ENCODE measurements at regions not wholly inside any gene's neighbourhood (a gene's known extent, or its start where the extent isn't known, plus 50 kb on each side); places are given as distances from the start of the nearest gene placed in this dataset.
"Not testable (repeated sequence)": the region's sequence is repeated elsewhere in the genome, so short reads cannot be mapped to it uniquely, and the experiment has no call there.

DNA sequence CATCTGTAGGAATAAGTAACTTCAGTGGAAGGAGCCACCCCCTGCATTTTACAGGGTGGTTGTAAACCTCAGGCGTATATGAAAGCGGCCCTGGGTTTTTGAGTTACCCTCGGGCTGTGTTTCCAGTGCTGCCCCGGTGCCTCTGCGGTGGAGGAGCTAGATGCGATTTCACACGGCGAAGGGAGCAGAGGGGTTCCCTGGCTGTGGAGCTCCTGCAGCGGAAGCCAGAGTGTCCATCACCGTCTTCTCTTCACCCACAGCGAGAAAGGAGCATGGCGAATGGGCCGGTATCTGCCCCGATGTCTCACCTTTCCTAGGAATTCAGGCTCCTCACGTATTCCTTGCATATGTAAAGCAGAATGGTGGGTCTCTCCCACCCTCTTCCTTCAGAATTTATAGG is 253.6 kb downstream of the THBS2 start:
- DNase-seq: no peak

DNA sequence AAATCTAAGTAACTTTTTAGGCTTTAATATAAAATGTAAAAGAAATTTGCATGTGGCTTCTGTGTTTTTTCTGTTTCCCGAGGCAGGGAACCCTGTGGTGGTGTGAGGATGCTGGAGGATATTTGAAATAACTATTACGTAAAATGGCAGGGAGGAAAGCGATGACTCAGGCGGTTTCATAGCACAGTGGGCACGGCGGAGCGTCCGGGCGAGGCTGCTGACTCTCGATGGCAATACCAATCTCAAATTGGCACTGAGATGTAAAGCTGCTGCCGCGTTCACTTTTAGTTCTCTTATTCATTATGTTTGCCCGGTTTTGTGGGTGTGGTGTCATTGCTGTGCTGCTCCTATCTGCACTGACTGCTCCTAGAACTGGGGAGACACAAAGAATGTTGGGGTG is 254.3 kb downstream of the THBS2 start:
- no peak for DNase-seq

DNA sequence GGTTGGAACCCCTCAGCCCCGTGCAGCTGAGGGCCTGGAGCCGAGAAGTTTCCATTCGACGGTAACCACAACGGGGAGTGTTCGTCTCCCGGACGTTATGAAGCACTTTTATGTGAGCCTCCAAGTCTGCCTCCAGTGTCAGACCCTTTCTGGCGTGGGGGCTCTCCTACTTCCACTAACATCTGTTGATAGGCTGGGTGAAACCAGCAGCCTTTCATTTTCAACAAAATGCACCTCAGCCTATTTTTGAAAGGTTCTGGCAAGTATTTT is 257.4 kb downstream of the THBS2 start:
- DNase-seq: no peak

DNA sequence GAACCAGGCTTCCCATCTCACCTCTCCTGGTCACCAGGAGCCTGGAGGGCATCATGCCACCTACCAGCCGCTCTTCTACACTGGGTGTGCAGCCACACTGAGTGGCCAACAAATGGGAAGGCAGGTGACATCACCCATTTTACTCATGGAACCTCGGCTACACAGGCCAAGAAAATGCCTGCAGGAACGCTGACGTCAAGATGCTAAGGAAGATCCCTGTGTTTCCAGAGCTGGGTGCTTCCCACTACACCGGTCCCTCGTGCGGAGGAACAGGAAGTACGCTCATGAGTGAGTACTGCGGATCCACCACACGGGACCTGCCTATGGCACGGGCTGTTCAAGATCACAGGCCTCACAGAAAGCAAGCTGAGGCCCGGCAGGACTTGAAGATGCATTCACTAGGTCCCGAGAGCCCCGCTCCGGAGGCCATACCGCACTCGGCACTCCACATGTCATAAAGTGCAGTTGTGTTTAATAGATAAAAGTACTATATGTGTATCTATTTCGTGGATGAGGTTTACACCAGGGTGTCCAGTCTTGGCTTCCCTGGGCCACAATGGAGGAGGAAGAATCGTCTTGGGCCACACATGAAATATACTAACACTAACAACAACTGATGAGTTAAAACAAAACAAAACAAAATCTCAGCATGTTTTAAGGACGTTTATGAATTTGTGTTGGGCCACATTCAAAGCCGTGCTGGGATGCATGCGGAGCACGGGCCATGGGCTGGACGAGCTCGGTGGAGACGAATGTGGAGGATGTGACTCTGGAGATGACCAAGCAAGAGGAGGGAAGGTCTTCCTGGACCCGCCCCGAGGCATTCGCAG is 257.9 kb downstream of the THBS2 start:
- DNase-seq: no peak

DNA sequence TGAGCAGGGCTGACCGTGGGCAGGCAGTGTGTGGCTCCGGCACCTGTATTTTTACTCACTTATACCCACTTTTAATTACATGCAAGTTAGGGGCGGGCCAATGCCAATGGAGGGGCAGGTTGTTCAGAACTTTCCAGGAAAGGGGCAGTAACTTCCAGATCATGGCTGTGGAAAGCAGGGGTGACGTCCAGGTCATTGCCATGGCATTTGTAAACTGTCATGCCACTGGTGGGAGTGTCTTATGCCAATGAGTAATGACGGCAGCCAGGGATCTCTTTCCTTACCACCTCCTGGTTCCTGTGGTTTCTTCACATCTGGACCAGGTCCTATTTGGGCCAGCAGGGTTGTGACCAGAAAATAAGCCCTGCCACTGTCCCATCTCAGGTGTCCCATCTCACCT is 258.7 kb downstream of the THBS2 start:
- no peak for DNase-seq

DNA sequence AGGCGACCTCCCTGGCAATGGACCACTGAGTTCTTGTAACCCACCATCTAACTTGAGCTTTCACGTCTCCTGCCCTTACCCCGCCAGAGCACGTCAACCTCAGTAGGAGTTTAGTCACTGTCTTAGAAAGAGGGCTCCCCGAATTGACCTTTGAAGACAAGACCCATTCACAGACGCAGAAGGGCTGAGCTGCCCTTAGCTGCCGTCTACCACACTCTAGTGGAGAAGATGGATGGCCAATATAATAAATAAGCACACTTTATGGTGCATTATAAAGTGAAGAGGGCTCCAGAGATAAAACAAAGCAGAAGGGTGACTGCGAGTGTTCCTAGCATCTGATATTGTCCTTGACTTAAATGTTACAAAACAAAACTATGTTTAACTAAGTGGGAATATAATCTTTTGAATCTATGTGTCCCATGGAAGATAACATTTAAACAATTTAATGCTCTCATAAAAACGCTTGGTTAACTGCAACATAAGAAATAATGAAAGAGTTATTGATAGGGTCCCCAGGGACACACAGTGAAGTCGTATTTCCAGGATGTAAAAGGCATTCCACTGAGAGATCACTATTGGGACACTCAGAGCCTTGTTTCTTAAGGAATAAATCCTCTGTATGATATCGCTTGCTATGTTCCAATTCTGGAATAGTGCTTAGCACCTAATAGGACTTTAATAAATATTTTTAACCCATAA is 261.1 kb downstream of the THBS2 start:
- DNase-seq: no peak

DNA sequence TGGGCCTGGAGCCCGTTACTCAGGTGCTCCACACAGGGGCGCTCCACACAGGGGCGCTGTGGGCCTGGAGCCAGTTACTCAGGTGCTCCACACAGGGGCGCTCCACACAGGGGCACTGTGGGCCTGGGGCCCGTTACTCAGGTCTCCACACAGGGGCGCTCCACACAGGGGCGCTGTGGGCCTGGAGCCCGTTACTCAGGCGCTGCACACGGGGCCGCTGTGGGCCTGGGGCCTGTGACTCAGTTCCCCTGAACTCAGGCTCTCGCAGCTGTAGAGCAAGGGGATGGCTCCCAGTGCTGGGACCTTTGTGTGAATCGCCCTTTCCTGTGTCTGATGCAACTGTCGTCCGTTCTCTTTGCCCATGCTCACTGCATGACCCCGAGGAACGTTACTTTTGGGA is 262.0 kb downstream of the THBS2 start:
- DNase-seq: not testable (repeated sequence)

DNA sequence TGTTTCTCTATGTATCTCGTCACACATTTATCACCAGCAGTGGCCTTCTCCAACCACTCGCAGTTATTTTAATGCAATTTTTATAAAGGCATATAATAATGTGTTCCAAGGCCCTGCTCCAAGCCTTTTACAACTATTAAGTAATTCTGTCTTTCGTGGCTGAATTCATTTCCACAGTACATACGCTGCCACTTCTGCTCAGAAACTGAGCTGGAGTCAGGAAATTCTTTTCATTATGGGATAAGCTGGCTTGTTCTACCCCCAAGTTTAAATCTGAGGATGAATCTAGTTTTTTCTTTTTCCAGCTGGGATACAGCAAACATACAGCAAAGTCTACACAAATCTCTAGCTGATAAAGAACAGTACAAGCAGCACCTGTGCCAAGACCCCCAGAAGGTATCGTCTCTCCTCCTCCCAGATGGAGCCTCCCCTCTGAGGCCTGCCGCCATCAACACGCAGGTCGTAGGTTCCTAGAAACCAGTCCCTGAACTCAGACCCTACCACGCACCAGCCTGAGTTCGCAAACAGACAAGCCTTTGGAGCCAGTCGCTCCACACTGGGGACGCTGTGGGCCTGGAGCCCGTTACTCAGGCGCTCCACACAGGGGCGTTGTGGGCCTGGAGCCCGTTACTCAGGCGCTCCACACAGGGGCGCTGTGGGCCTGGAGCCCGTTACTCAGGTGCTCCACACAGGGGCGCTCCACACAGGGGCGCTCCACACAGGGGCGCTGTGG is 263.5 kb downstream of the THBS2 start:
- no peak for DNase-seq

DNA sequence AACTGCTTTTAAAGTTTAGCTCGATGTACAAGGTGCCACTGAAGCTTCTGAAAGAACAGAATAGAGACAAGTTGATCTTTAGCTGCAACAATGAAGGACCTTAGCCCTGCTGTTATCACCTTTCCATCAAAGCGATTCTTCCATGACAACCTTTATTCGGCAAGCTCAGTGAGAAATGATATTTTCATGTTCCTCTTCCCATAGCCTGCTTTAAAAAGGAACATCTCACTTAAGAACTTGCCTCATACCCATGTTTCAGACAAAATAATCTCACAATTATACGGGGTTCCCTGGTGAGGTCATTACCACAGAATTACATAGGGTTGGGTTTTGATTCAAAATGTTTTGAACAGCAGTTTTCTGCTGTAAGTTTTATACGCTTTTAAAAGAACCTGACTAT is 264.2 kb downstream of the THBS2 start:
- no peak for DNase-seq

DNA sequence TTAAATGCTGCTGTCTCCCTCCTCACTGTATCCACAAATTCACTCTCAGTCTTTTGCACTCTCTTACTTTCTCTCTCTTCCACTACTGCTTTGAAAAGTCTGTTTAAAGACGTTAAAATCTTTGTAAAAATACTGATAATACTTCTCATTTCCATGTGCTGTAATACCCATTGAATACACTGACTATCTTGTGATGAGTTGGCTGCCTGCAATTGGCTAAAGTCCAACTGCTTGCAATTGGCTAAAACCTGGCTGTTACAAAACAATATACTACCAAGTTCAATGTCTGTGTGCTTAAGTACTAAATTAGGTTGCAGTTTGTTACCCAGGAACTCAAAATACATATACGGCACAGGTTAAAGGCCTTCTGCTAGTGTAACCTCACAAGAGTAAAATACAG is 264.8 kb downstream of the THBS2 start:
- no peak for DNase-seq

DNA sequence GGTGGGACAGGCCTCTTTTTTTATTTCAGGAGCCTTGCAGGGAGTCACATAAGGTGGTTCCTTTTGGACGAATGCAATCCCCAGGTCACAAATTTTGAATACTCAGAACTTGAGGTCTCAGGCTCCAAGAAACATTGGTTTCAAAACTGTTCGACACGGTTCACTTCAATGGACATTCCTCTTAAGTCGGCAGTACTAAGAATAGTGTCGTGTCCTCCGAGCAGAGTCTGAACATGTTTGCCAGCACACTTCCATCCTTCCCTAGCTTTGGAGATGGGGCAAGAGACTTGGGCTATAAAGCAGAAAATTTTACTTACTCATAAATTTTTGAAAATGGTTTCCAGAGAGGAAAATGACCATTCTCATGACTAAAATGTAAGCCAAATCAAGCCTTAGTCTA is 265.4 kb downstream of the THBS2 start:
- no peak for DNase-seq

DNA sequence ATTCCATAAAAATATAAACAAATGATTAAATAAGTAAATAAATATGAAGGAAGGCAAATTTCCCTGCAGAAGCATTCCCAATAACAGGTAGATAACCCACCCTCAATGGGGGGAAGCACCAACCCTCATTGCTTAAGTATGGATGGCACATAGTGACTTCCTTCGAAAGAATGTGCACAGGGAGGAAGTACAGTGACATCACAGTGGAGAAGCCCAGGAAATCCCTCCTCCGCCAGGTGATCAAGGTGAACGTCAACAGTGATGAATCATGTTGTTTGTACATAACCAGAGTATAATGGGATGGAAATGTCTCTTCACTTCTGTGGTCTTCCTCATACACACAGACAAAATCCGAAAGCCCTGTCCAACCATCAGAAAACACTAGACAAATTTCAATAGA is 267.9 kb downstream of the THBS2 start:
- no peak for DNase-seq

DNA sequence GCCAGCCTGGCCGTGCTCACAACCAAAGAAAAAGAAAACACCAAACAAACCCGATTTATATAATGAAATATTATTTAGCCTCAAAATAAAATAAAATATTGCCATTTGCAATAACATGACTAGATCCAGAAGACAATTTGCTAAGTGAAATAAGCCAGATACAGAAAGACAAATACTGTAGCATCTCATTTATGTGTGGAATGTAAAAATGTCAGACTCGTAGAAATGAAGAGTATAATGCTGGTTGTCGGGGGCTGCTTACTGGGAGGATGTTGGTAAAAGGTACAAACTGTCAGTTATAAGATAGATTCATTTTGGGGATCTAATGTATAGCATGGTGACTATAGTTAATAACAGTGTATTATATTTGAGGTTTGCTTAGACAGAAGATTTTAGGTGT is 269.7 kb downstream of the THBS2 start:
- no peak for DNase-seq

DNA sequence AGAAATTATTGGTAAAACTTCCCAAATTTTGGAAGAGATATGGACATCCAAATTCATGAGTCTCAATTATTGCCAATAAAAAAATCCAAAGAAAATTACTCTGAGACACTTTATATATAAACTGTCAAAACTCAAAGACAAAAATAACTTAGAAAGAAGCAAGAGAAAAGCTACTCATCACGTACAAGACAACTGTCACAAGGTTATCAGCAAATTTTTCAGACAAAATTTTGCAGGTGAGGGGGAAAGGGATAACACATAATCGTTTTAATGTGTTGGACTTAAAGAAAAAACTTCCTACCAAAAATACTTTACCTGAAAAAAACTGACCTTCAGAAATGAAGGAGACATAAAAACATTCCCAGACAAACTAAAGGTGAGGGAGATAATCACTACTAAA is 272.5 kb downstream of the THBS2 start:
- DNase-seq: no peak

DNA sequence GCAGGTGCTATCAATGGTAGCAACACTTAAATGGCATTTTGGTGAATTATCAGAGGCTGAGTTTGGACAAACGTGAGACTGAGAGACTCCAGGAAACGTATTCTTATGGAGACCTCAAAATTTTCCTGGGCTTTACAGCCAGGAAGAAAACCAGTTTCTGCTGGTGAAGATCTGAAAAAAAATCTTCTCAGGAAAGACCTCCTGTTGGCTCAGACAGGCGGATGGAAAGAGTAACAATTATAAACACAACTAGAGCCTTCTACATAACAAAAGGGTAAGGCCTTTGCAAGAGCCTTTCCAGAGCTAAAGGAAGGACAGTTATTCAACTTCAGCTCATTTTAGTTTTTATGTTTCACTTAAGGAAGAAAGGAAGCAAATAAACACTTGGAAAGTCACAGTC is 274.4 kb downstream of the THBS2 start:
- no peak for DNase-seq

DNA sequence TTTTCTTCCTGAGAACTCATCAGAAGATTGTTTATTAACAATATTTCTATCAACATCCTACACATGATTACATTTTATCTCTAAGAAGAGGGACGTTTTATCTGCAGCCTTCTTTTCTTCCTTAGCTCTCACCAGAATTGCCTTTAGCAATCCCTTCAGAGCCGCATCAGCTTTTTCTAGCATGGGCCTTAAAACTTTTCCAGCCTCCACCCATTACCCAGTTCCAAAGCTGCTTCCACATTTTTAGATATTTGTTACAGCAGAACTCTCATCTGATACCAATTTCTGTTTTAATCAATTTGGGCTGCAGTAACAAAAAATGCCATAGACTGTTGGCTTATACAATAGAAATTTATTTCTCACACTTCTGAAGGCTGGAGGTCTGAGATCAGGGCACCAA is 281.5 kb downstream of the THBS2 start:
- no peak for DNase-seq

DNA sequence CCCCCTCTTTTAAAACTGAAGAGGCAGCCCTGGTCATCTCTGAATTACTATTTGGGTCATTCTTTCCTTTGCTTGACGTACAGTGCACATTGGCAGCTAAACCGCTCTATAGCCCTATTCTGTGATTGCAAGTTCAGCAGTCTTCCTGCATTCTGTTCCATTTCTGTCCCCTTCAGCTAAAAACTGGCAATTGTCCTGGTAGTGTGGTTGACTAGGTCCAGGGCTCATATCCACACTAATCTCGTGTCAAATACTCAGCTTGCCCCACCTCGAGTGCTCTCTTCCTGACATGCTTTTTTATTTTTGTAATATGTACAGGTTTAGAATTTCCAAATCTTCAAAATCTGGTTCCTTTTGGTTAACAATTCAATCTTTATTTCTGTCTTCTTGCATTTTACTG is 282.1 kb downstream of the THBS2 start:
- no peak for DNase-seq

DNA sequence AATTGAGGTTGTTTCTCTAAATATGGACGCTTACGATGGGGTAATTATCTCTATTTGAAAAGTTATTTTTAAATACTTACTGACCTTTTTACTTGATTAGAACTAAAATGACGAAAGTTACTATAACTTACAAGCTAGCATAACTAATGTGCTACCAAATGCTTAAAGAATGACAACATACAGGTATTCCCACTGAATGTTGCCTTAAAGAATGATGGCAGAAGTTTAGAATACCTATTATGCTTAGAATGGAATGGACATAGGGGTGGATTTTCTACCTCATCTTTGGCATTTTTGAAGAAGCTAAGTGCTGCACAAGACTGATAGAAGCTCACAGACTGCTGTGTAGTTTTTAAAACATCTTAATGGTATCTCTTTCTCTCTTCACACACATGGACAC is 284.8 kb downstream of the THBS2 start:
- DNase-seq: no peak

DNA sequence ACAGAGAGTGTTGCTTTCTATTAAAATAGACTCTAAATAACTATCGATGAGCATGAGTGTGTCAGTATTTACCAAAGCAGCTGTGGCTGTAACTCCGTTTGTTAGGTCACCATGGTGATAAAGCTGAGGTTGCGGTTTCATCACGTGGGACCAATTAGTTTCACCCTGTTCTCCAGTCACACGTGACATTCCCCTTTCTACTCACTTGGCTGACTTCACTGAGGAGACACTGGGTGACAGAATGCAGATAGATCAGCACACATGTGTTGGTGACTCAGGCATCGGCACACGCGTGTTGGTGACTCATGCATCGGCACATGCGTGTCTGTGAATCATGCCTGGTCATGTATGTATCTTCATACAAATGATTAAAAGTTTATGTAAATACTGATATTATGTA is 285.4 kb downstream of the THBS2 start:
- DNase-seq: no peak

DNA sequence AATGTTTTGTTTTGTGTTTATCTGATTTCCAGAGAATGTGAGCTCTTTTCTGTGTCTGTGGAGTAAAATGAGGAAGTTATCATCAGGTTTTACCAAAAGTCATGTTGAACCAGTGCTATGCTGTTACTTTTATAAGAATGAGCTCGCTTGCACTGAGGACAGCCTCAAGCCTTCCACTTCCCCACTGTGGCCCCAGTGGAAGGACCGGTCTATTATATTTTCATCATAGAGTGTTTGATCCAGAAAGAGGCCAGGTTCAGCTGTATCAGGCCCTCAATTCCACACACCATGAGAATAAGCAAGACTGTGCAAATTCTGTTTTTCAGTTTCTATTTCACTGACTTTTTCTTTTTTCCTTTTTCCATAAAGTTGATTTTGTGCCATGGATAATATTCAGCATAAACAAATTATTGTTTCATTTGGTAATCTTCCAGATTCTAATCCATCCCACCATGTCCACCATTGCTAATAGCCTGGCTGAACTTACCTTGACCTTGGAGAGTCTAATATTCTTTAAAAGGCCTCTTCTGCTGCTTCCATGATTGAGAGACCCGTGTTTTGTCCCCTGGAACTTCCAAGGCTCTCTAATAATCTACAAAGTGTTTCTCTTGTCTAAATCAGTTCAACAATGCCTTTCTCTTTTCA is 286.2 kb downstream of the THBS2 start:
- no peak for DNase-seq

DNA sequence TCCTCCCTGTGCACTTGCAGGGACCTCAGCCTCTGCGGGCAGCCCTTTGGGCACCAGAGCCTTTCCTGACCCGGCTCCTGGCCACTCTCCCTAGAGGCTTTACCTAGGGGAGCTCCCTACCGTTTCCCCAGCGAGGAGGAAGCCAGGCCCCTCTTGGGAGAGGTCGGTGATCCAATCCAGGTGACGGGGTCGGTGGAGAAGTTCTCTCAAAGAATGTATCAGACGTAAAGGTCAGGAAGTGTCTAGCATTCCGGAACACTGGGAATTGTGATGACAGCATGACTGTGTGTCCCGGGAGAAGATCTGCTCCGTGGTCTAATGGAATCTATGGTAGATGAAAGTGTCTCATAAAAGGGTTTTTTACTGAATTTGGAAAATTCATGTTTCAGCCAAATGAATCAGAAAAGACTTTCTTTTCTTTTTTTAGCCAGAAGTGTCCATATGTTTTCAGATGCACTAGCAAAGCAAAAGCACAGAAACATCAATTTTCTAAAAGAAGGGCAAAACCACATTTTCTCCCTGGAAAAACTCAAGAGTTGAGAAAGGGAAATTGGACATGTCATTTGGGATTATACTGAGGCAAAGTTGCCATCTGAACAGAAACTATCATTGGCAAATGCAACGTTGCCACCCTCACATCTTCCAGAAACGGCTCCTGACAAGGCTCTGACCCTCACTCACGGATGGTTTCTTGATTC is 289.4 kb downstream of the THBS2 start:
- no peak for DNase-seq

DNA sequence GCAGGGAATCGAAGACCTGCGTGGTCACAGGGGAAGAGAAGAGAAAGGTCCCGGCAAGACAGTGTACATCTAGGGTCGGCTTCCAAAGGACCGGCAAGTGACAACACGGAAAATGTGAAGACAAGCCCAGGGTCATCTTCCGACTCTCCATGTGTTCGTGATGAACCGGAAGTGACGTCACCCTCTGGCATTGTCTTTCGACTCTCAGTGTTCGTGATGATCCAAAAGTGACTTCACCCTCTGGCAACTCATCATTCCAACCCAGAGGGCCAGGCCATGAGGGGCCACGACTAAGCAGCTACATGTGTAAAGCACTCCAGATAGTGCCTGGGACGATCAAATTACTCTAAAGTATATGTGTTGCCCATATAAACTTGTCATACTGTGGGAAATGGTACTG is 290.8 kb downstream of the THBS2 start:
- no peak for DNase-seq

DNA sequence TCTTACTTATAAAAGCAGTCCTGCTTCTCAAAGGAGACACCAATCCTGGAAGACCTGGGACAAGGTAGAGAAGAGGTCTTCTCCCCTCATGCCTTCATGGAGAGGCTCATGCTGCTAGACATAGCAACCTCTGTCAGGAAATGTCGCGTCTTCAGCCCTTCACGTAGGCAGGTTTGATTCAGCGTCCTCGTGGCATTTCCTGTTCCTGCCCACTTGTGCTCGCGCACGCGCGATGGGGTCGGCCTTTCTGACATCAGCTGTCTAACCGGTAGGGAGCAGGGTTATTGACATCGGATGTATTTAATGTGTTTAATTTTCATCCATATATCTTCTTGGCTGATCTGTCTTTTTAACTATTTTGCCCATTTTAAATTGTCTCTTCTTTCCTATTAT is 292.4 kb downstream of the THBS2 start:
- no peak for DNase-seq
